Common myeloid progenitor, CD34-positive (primary cell): ENCODE measurements at regions not wholly inside any gene's neighbourhood (a gene's known extent, or its start where the extent isn't known, plus 50 kb on each side); places are given as distances from the start of the nearest gene placed in this dataset.
A peak's percentile ranks its signal among the peaks of the same experiment; 100 is the strongest.

ENCODE experiments used
- CTCF ChIA-PET: fragments of 350-600 bp; sonication (Branson Sonifier 250); formaldehyde crosslinking; loops from one replicate; lab custom pipeline; 2021; ENCODE audit warnings: antibody characterized with exemption; lab: Charles Lee
- POLR2A ChIA-PET: fragments of 350-600 bp; sonication (Branson Sonifier 250); formaldehyde crosslinking; loops from one replicate; lab custom pipeline; 2021; ENCODE audit warnings: antibody characterized with exemption; lab: Charles Lee
- DNase-seq, 3 donors: peaks; one replicate each; pipeline versions ENCODE4 v3.0.0 to v3.0.0-alpha.2; 2013
- H3K27ac ChIP-seq, 2 experiments: 1 replicate in 1 of 2; 2 replicates in 1 of 2; pipeline ENCODE4 v1.7.0; 2013; ENCODE audit warnings: inconsistent platforms in 2 of 2, low read length in 2 of 2, mild to moderate bottlenecking in 2 of 2, low read depth in 1 of 2, moderate library complexity in 1 of 2; ENCODE audit not compliant: severe bottlenecking in 2 of 2, insufficient read depth in 1 of 2, poor library complexity in 1 of 2
- H3K27me3 ChIP-seq, 5 experiments: replicated peaks in 2 of 5; 1 replicate in 3 of 5; 2 replicates in 2 of 5; pipeline versions ENCODE4 v1.6.1 to v1.7.0; 2013; ENCODE audit warnings: low read length in 4 of 5, mild to moderate bottlenecking in 2 of 5, moderate library complexity in 2 of 5, inconsistent platforms in 1 of 5; ENCODE audit not compliant: insufficient read depth in 5 of 5, control insufficient read depth in 4 of 5
- H3K36me3 ChIP-seq, 4 experiments: 1 replicate in 2 of 4; 2 replicates in 2 of 4; pipeline versions ENCODE4 v1.6.1 to v1.7.0; 2013; ENCODE audit warnings: low read length in 3 of 4, control low read depth in 1 of 4, mild to moderate bottlenecking in 1 of 4; ENCODE audit not compliant: control insufficient read depth in 4 of 4, insufficient read depth in 4 of 4
- H3K4me1 ChIP-seq, 4 experiments: 1 replicate in 3 of 4; 2 replicates in 1 of 4; pipeline versions ENCODE4 v1.6.1 to v1.7.1; 2013; ENCODE audit warnings: low read length in 3 of 4, mild to moderate bottlenecking in 3 of 4, control low read depth in 1 of 4, inconsistent platforms in 1 of 4, moderate library complexity in 1 of 4; ENCODE audit not compliant: control insufficient read depth in 4 of 4, insufficient read depth in 4 of 4; ENCODE audit errors: control extremely low read depth in 1 of 4
- H3K4me3 ChIP-seq, 7 experiments: 1 replicate in 4 of 7; 2 replicates in 3 of 7; pipeline versions ENCODE4 v1.5.1 to v1.7.0; 2013; ENCODE audit warnings: mild to moderate bottlenecking in 7 of 7, low read length in 6 of 7, moderate library complexity in 6 of 7, inconsistent platforms in 2 of 7, low read depth in 2 of 7, control low read depth in 1 of 7; ENCODE audit not compliant: insufficient read depth in 4 of 7, control insufficient read depth in 1 of 7; ENCODE audit errors: extremely low read depth in 1 of 7
- H3K9me3 ChIP-seq, 5 experiments: 1 replicate in 4 of 5; 2 replicates in 1 of 5; pipeline versions ENCODE4 v1.6.1 to v1.7.1; 2013; ENCODE audit warnings: low read length in 4 of 5, mild to moderate bottlenecking in 2 of 5, inconsistent platforms in 1 of 5, low read depth in 1 of 5, moderate library complexity in 1 of 5; ENCODE audit not compliant: control insufficient read depth in 4 of 5, insufficient read depth in 2 of 5; ENCODE audit errors: control extremely low read depth in 1 of 5
- whole genome bisulfite sequencing: methylation state at CpG from one replicate; pipeline ENCODE4 v1.1.5; 2013; ENCODE audit not compliant: insufficient coverage; 5-methylcytosine and 5-hydroxymethylcytosine counted together

DNA sequence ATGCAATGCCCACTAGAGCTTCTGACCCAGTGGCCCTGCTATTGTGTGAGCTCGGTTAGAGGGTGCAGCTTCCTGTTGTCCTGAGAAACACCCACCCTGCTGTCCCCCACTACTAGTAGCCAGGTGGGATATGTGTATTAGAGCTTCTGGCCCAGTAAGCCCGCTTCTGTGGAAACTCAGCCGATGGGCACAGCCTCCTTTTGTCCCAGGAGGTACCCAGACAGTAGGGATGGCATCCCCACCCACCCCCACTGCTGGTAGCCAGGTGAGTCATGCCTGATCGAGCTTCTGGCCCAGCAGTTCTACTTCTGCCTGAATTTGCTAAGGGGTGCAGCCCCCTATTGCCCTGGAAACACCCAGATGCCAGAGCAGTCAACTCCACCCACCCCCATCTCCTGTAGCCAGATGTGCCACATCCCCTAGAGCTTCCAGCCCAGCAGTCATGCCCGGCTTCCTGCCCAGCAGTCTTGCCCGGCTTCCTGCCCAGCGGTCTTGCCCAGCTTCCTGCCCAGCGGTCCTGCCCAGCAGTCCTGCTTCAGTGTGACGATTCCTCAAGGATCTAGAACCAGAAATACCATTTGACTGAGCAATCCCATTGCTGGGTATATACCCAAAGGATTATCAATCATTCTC, 162.7 kb upstream of the KLF8 start:
- ChIA-PET CTCF (no interaction called here), POLR2A (no interaction called here)
- H3K9me3 ChIP-seq, result peaks cover 0 to 3% (median 0%) of the 10 kb centered on the region in 5 experiments
- peaks cover 0 to 19% (median 4%) of the 10 kb centered on the region in 4 experiments for H3K4me1 ChIP-seq
- H3K36me3 ChIP-seq, result no peaks in the 10 kb centered on the region
- peak in 2 of 3 donors; percentile 17 to 51 for DNase-seq
- WGBS, result 67% methylated on average over 5 of the region's 9 CpGs
- H3K27ac ChIP-seq, result no peak overlapping the region
- H3K4me3 ChIP-seq, result no peak overlapping the region
- H3K27me3 ChIP-seq, result no peaks in the 10 kb centered on the region

DNA sequence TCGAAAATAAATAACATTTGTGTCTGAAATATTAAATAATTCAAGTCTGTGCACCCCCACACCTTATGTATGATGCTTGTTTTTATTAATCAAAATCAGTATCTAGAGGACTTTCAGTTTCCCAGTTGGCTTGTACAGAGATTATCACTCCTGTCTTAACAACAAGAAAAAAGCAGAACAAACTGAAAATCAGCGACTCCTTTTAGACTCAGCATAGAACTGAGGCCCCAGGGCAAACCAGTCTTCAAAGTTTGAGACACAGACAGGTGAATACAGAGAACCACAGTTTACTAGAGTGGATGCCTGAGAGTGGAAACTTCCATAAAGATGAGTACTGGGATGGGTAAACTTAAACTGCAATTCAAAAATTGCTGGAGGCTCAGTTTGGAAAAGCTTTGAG, 142.8 kb upstream of the KLF8 start:
- H3K9me3 ChIP-seq, result no peaks in the 10 kb centered on the region
- 88% methylated on average over 1 of the region's 2 CpGs for WGBS
- no peaks in the 10 kb centered on the region for H3K36me3 ChIP-seq
- H3K4me1 ChIP-seq, result no peaks in the 10 kb centered on the region
- H3K27me3 ChIP-seq, result no peaks in the 10 kb centered on the region
- no peak overlapping the region for H3K27ac ChIP-seq
- ChIA-PET CTCF (no interaction called here), POLR2A (no interaction called here)
- H3K4me3 ChIP-seq, result no peak overlapping the region
- DNase-seq, result no peak

DNA sequence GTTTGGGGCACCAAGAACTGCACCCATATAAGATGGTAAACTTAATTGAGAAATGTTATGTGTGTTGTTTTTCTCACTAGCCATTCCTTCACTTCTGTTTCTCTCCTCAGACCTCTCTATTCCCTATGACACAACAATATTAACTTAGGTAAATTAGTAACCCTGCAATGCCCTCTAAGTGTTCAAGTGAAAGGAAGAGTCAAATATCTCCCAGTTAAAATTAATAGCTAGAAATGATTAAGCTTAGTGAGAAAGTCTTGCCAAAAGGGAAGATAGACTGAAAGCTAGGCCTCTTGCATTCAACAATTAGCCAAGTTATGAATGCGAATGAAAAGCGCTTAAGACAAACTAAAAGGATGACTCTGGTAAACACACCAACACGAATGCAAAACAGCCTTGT, 132.9 kb upstream of the KLF8 start:
- Histone ChIP-seq H3K27ac (no peak overlapping the region), H3K4me3 (no peak overlapping the region), H3K4me1 (no peaks in the 10 kb centered on the region), H3K27me3 (peaks cover 0 to 2% (median 0%) of the 10 kb centered on the region in 5 experiments), H3K9me3 (peaks cover 0 to 1% (median 0%) of the 10 kb centered on the region in 5 experiments), H3K36me3 (no peaks in the 10 kb centered on the region)
- no peak for DNase-seq
- ChIA-PET POLR2A (no interaction called here), CTCF (no interaction called here)
- no CpG with 5 or more reads among the region's 3 CpGs for WGBS

DNA sequence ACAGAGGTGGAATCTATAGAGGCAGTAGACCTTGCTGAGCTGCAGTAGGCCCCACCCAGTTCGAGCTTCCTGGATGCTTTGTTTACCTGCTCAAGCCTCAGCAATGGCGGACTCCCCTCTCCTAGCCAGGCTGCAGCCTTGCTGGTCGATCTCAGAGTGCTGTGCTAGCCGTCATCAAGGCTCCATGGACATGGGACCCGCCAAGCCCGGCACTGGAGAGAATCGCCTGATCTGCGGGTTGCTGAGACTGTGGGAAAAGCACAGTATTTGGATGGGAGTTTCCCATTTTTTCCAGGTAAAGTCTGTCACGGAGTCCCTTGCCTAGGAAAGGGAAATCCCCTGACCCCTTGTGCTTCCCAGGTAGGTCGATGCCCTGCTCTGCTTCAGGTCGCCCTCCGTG, 124.8 kb upstream of the KLF8 start:
- WGBS, result 80% methylated on average over 12 of the region's 12 CpGs
- ChIA-PET CTCF (no interaction called here), POLR2A (no interaction called here)
- no peak for DNase-seq
- no peaks in the 10 kb centered on the region for H3K27me3 ChIP-seq
- peaks cover 0 to 2% (median 0%) of the 10 kb centered on the region in 5 experiments for H3K9me3 ChIP-seq
- no peaks in the 10 kb centered on the region for H3K36me3 ChIP-seq
- no peaks in the 10 kb centered on the region for H3K4me1 ChIP-seq
- H3K27ac ChIP-seq, result no peak overlapping the region
- no peak overlapping the region for H3K4me3 ChIP-seq

DNA sequence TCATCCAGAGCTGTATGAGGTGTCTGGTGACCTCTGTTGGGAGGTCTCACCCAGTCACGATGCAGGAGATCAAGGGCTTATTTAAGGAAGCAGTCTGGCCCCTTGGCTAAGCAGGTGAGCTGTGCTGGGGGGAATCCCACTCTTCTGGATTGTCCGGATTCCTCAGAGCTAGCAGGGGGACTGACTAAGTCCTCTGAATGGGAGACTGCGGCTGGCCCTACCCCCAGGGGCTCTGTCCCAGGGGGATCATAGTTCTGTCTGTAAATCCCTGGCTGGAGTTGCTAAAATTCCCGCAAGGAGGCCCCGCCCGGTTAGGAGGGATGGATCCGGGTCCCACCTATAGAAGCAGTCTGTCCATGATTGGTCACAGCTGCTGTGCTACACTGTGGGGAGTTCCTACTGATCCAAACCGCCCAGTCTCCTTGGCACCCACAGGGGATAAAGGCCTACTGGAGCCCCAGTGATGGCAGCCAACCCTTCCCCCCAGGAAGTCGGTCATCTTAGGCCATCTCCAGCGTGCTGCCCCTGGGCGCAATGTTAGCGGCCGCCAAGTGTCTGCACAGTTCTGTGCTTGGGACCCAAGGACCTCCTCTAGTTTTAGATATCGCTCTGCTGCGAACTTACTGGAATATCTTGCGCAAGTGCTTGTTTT, 118.2 kb upstream of the KLF8 start:
- ChIA-PET CTCF (no interaction called here), POLR2A (no interaction called here)
- no peak overlapping the region for H3K27ac ChIP-seq
- no peak for DNase-seq
- H3K4me1 ChIP-seq, result no peaks in the 10 kb centered on the region
- no peaks in the 10 kb centered on the region for H3K9me3 ChIP-seq
- WGBS, result 75% methylated on average over 10 of the region's 16 CpGs
- H3K27me3 ChIP-seq, result peaks cover 0 to 3% (median 0%) of the 10 kb centered on the region in 5 experiments
- H3K36me3 ChIP-seq, result no peaks in the 10 kb centered on the region
- no peak overlapping the region for H3K4me3 ChIP-seq

DNA sequence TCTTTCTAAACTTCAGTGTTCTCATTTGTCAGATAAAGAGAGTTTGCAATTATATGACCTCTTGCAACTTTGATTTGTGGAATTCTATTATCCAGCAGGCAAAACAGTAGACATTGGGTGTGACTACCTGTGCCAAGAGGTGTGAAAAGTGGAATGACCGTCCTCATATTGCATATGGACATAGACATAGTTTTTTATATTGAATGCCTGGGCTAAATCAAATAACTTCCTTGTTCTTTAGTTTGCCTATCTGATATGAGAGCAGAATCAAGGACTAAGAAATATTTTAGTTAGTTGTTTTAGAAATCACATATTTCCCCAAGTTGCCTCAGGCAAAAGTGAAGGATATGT, 117.7 kb upstream of the KLF8 start:
- WGBS, result no CpG with 5 or more reads among the region's 1 CpG
- CTCF ChIA-PET, result no interaction called here
- no peaks in the 10 kb centered on the region for H3K9me3 ChIP-seq
- H3K4me3 ChIP-seq, result no peak overlapping the region
- POLR2A ChIA-PET, result no interaction called here
- peaks cover 0 to 3% (median 0%) of the 10 kb centered on the region in 5 experiments for H3K27me3 ChIP-seq
- no peak for DNase-seq
- no peaks in the 10 kb centered on the region for H3K4me1 ChIP-seq
- H3K27ac ChIP-seq, result no peak overlapping the region
- no peaks in the 10 kb centered on the region for H3K36me3 ChIP-seq

GRCh38 chrX:56120242-56120641, 111.9 kb upstream of the KLF8 start:
- CTCF ChIA-PET, result no interaction called here
- Histone ChIP-seq H3K4me1 (no peaks in the 10 kb centered on the region), H3K27me3 (no peaks in the 10 kb centered on the region), H3K36me3 (no peaks in the 10 kb centered on the region), H3K27ac (no peak overlapping the region), H3K9me3 (no peaks in the 10 kb centered on the region), H3K4me3 (no peak overlapping the region)
- POLR2A ChIA-PET, result no interaction called here
- WGBS, result 100% methylated on average over 1 of the region's 1 CpG
- no peak for DNase-seq
